HepG2 (cell line): ENCODE measurements at regions not wholly inside any gene's neighbourhood (a gene's known extent, or its start where the extent isn't known, plus 50 kb on each side); places are given as distances from the start of the nearest gene placed in this dataset.

Experiments used
- ATAC-seq: fragments of 200-7000 bp; cut with Tn5 transposase; 3 replicates; pipeline ENCODE4 v1.9.1; 2020; ENCODE audit warnings: mild to moderate bottlenecking, moderate library complexity
- BruUV-seq: library from RNA; stranded (reverse); fragments of 400-500 nt; replicated peaks from 2 replicates; lab custom pipeline; 2021; lab: Mats Ljungman, UMichigan
- CTCF ChIA-PET: fragments of 300-600 bp; formaldehyde crosslinking; extraction: SDS; loops from one replicate; lab custom pipeline; 2021; ENCODE audit warnings: low total read pairs, inconsistent platforms, low intra/inter-chr PET ratio; lab: Yijun Ruan, JAX
- POLR2A ChIA-PET: fragments of 350-600 bp; sonication (Branson Sonifier 250); formaldehyde crosslinking; loops from one replicate; lab custom pipeline; 2020; ENCODE audit warnings: antibody characterized with exemption, inconsistent platforms; lab: Yijun Ruan, JAX
- DNase-seq: peaks from one replicate; pipeline ENCODE4 v3.0.0-alpha.2; 2015; ENCODE audit warnings: low spot score
- FAIRE-seq: peaks from 3 replicates; lab custom pipeline; 2011; peaks lifted over from hg19 to GRCh38; lab: Jason Lieb, UNC
- H2AFZ ChIP-seq: one replicate; pipeline ENCODE4 v1.6.1; 2011; ENCODE audit warnings: low read length, inconsistent platforms
- H3K27ac ChIP-seq: fragments of 300-600 bp; 3 replicates; pipeline ENCODE4 v1.8.0; 2011; ENCODE audit warnings: mixed run types, mild to moderate bottlenecking, mixed read lengths, low read length, inconsistent platforms; ENCODE audit not compliant: insufficient read depth; ENCODE audit errors: extremely low read length
- H3K27me3 ChIP-seq, 2 experiments: fragments of 200-600 bp in 1 of 2; 2 replicates in 1 of 2; 3 replicates in 1 of 2; pipeline versions ENCODE4 v1.6.0 to v1.8.0; 2011; ENCODE audit warnings: low read length in 2 of 2, mild to moderate bottlenecking in 2 of 2, moderate library complexity in 2 of 2, inconsistent platforms in 1 of 2; ENCODE audit not compliant: insufficient read depth in 2 of 2, control insufficient read depth in 1 of 2
- H3K36me3 ChIP-seq, 2 experiments: fragments of 200-600 bp in 1 of 2; replicated peaks in 1 of 2; 2 replicates in 1 of 2; 3 replicates in 1 of 2; pipeline versions ENCODE4 v1.5.1 to v1.8.0; 2011; ENCODE audit warnings: low read length in 2 of 2, inconsistent platforms in 1 of 2; ENCODE audit not compliant: insufficient read depth in 2 of 2, control insufficient read depth in 1 of 2
- H3K4me1 ChIP-seq: 2 replicates; pipeline ENCODE4 v1.5.1; 2012; ENCODE audit warnings: low read length, inconsistent platforms; ENCODE audit not compliant: insufficient read depth
- H3K4me2 ChIP-seq: 2 replicates; pipeline ENCODE4 v1.6.0; 2011; ENCODE audit warnings: low read depth, low read length, inconsistent platforms
- H3K4me3 ChIP-seq, 3 experiments: fragments of 200-600 bp in 1 of 3; sonication (generic), shearing (Covaris generic) in 1 of 3; replicated peaks in 1 of 3; 2 replicates each; pipeline ENCODE4 v1.5.1; 2011 to 2016; ENCODE audit warnings: low read length in 3 of 3, inconsistent platforms in 2 of 3, low read depth in 2 of 3, mild to moderate bottlenecking in 2 of 3, control low read depth in 1 of 3, mixed read lengths in 1 of 3; ENCODE audit not compliant: insufficient read depth in 1 of 3
- H3K79me2 ChIP-seq: one replicate; pipeline ENCODE4 v1.6.1; 2011; ENCODE audit warnings: low read length, inconsistent platforms; ENCODE audit not compliant: insufficient read depth
- H3K9ac ChIP-seq: 2 replicates; pipeline ENCODE4 v1.6.0; 2011; ENCODE audit warnings: mild to moderate bottlenecking, low read depth, low read length, inconsistent platforms; ENCODE audit not compliant: insufficient read depth
- H3K9me3 ChIP-seq: 2 replicates; pipeline ENCODE4 v1.5.1; 2012; ENCODE audit warnings: mild to moderate bottlenecking, low read length
- H4K20me1 ChIP-seq: 2 replicates; pipeline ENCODE4 v1.6.0; 2011; ENCODE audit warnings: inconsistent platforms, mild to moderate bottlenecking, low read length, moderate library complexity; ENCODE audit not compliant: insufficient read depth
- NCOR1 ChIP-seq: fragments of 200-600 bp; sonication (generic); IDR thresholded peaks from 2 replicates; pipeline ENCODE4 v1.7.0; 2017; ENCODE audit warnings: antibody characterized with exemption, low read length, borderline replicate concordance
- NFAT5 ChIP-seq: sonication (generic); formaldehyde crosslinking; IDR thresholded peaks from 2 replicates; pipeline ENCODE4 v1.4.0; 2020; ENCODE audit warnings: missing genetic modification reagents
- TARDBP ChIP-seq: sonication (generic); formaldehyde crosslinking; IDR thresholded peaks from 2 replicates; pipeline ENCODE4 v1.8.0; 2022; ENCODE audit warnings: mild to moderate bottlenecking, missing genetic modification reagents
- WGBS: methylation state at CpG from one replicate; pipeline ENCODE4 v1.1.6; 2017; ENCODE audit warnings: low lambda C conversion rate; 5-methylcytosine and 5-hydroxymethylcytosine counted together
- in situ Hi-C: cut with HindIII; loops from 2 replicates; pipeline ENCODE4 v1.10.0; 2017; ENCODE audit warnings: low pct_unique_long_range_greater_than_20kb; ENCODE audit not compliant: extremely low pct_ligation_motif_present
- intact Hi-C: fragments of 100-400 bp; cut with micrococcal nuclease; formaldehyde crosslinking; loops from one replicate; pipeline ENCODE4 v1.10.0; 2022; ENCODE audit not compliant: unreplicated experiment

- Histone ChIP-seq H3K36me3 (no peaks in the 10 kb centered on the region), H3K4me3 (no peak overlapping the region), H3K9me3 (no peaks in the 10 kb centered on the region), H3K9ac (no peak overlapping the region), H4K20me1 (no peaks in the 10 kb centered on the region), H3K4me1 (no peaks in the 10 kb centered on the region), H3K27ac (no peak overlapping the region), H3K79me2 (no peaks in the 10 kb centered on the region), H3K4me2 (no peak overlapping the region), H3K27me3 (no peaks in the 10 kb centered on the region), H2AFZ (no peak overlapping the region)
- 0% methylated on average over 1 of the region's 4 CpGs for WGBS
- no peak for FAIRE-seq
- intact Hi-C loops (no loop called here), in situ Hi-C loops (no loop called here)
- ChIA-PET POLR2A (no interaction called here), CTCF (no interaction called here)
- TF ChIP-seq NFAT5 (CRISPR knock-in tag) (no peak), TARDBP (CRISPR knock-in tag) (no peak), NCOR1 (no peak)
- no peak for DNase-seq
- no TSS peak for BruUV-seq
- no peak for ATAC-seq
Observed at GRCh38 chrX:108946531-108946930, 210.2 kb upstream of the IRS4 start.
